Esophagus muscularis mucosa (tissue), 3 donors: ENCODE measurements at regions not wholly inside any gene's neighbourhood (a gene's known extent, or its start where the extent isn't known, plus 50 kb on each side); places are given as distances from the start of the nearest gene placed in this dataset.

Experiments
- CTCF ChIP-seq, 3 experiments: fragments of 200-600 bp in 2 of 3; fragments of 450-650 bp in 1 of 3; sonication (generic) in 2 of 3; IDR thresholded peaks; one replicate each; pipeline ENCODE4 v1.5.1; 2017 to 2019; ENCODE audit warnings: antibody characterized with exemption in 3 of 3, mild to moderate bottlenecking in 2 of 3, moderate library complexity in 1 of 3
- POLR2A ChIP-seq: fragments of 450-650 bp; IDR thresholded peaks from one replicate; pipeline ENCODE4 v1.6.1; 2017; ENCODE audit warnings: antibody characterized with exemption, moderate library complexity, mild to moderate bottlenecking, low read depth

GRCh38 chr11:116035977-116036376 lies 531.8 kb upstream of the CADM1 start:
- no peak for TF ChIP-seq CTCF (IDR thresholded peaks at IDR 0.05)
- TF ChIP-seq POLR2A: no peak
